Loucy (cell line): ENCODE measurements at regions not wholly inside any gene's neighbourhood (a gene's known extent, or its start where the extent isn't known, plus 50 kb on each side); places are given as distances from the start of the nearest gene placed in this dataset.

ENCODE experiments used
- CTCF ChIP-seq: fragments of 200-600 bp; sonication (generic); conservative IDR thresholded peaks from 2 replicates; pipeline ENCODE4 v1.5.1; 2014; ENCODE audit warnings: mild to moderate bottlenecking, antibody characterized with exemption, low read length
- EZH2phosphoT487 ChIP-seq: fragments of 200-600 bp; IDR thresholded peaks from 2 replicates; pipeline ENCODE4 v1.6.1; 2018; ENCODE audit warnings: antibody characterized with exemption, mild to moderate bottlenecking, moderate library complexity, borderline replicate concordance

- no peak for TF ChIP-seq CTCF
- TF ChIP-seq EZH2phosphoT487: no peak
These were observed 478.7 kb upstream of the GALNTL6 start for GRCh38 chr4:171334549-171334948.
